ENCODE measurements at regions not wholly inside any gene's neighbourhood (a gene's known extent, or its start where the extent isn't known, plus 50 kb on each side); places are given as distances from the start of the nearest gene placed in this dataset.

DNA sequence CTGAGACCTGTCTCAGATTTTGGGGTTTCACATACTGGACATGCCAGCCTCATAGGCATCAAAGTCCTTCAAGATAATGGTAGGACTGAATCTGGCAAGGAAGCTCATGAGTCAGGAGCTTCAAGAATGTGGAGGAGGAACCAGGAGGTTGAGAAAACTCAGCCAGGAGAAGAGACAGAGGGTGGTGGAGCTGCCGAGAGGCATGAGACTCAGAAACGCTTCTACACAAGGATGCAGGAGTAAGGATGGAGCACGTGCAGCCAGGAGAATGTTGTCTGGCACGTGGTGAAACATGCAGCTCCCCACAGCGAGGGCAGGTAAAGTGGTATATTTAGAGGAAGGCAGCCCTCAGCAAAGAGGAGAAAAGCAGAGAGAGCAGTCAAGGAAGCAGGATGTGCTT lies 148.7 kb upstream of the ISX start:
- Histone ChIP-seq H3K9me3 (ENCODE audit: control insufficient read depth, low read depth, low read length) (no peaks in the 10 kb centered on the region), H2AFZ (ENCODE audit: control insufficient read depth, low read length) (no peak overlapping the region), H3K4me2 (ENCODE audit: control insufficient read depth, extremely low read depth, insufficient read depth, low read depth, low read length) (no peak overlapping the region), H3K9ac (ENCODE audit: control insufficient read depth, extremely low read depth, insufficient read depth, low read length) (no peak overlapping the region), H3K9me1 (ENCODE audit: control insufficient read depth, extremely low read depth, insufficient read depth, low read length) (no peaks in the 10 kb centered on the region), H3K4me1 (ENCODE audit: control insufficient read depth, extremely low read depth, insufficient read depth, low read length) (no peaks in the 10 kb centered on the region), H3K27me3 (ENCODE audit: control insufficient read depth, extremely low read depth, insufficient read depth, low read length) (no peaks in the 10 kb centered on the region), H4K20me1 (ENCODE audit: control insufficient read depth, extremely low read depth, insufficient read depth, low read length) (no peaks in the 10 kb centered on the region), H3K27ac (ENCODE audit: control insufficient read depth, insufficient read depth, low read length) (no peak overlapping the region), H3K36me3 (ENCODE audit: control insufficient read depth in 2 of 2, extremely low read depth in 1 of 2, insufficient read depth in 2 of 2, low read length in 2 of 2) (no peaks in the 10 kb centered on the region), H3K4me3 (ENCODE audit: control insufficient read depth in 2 of 3, extremely low read depth in 1 of 3, insufficient read depth in 2 of 3, low read depth in 1 of 3, low read length in 3 of 3) (no peak overlapping the region), H3K79me2 (ENCODE audit: control insufficient read depth, insufficient read depth, low read length) (no peaks in the 10 kb centered on the region)
- TF ChIP-seq, protein P1, sequence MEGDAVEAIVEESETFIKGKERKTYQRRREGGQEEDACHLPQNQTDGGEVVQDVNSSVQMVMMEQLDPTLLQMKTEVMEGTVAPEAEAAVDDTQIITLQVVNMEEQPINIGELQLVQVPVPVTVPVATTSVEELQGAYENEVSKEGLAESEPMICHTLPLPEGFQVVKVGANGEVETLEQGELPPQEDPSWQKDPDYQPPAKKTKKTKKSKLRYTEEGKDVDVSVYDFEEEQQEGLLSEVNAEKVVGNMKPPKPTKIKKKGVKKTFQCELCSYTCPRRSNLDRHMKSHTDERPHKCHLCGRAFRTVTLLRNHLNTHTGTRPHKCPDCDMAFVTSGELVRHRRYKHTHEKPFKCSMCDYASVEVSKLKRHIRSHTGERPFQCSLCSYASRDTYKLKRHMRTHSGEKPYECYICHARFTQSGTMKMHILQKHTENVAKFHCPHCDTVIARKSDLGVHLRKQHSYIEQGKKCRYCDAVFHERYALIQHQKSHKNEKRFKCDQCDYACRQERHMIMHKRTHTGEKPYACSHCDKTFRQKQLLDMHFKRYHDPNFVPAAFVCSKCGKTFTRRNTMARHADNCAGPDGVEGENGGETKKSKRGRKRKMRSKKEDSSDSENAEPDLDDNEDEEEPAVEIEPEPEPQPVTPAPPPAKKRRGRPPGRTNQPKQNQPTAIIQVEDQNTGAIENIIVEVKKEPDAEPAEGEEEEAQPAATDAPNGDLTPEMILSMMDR (optimal IDR thresholded peaks at IDR 0.05 in 1 of 3, IDR thresholded peaks at IDR 0.05 in 1 of 3, conservative IDR thresholded peaks at IDR 0.05 in 1 of 3; ENCODE audit: extremely low read depth in 1 of 3, insufficient read depth in 2 of 3, low read length in 3 of 3), result no peak
- TF ChIP-seq EZH2 (IDR thresholded peaks at IDR 0.05; ENCODE audit: low read length), result no peak
- FAIRE-seq (no peak), DNase-seq (ENCODE audit: low read depth, low spot score) (no peak)
- dilution Hi-C loops (cut with MboI; ENCODE audit: extremely low pct_ligation_motif_present, low sequenced_read_pairs), result no loop called here

DNA sequence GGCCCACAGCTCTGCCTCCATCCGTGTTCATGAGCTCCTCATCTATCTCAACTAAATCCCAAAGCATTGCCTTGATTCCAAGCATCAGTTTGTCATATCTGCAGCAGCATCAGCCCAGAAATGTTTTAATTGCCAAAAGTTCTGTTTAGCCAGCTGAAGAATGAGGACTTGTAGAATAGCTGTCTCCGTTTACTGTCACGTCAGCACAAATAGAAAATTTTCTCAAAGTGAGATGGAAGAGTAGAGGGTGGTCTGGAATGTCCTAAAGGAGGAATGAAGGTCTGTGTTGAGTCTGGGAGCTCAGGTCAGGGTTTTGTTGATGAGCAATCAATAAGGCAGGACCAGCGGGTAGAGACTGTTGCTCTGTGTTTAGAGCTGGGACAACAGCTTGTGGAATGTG lies 134.9 kb upstream of the ISX start:
- no peaks in the 10 kb centered on the region for H3K4me1 ChIP-seq (ENCODE audit: control insufficient read depth, extremely low read depth, insufficient read depth, low read length)
- H3K36me3 ChIP-seq (ENCODE audit: control insufficient read depth in 2 of 2, extremely low read depth in 1 of 2, insufficient read depth in 2 of 2, low read length in 2 of 2), result no peaks in the 10 kb centered on the region
- H3K4me3 ChIP-seq (ENCODE audit: control insufficient read depth in 2 of 3, extremely low read depth in 1 of 3, insufficient read depth in 2 of 3, low read depth in 1 of 3, low read length in 3 of 3), result no peak overlapping the region
- H3K27ac ChIP-seq (ENCODE audit: control insufficient read depth, insufficient read depth, low read length), result no peak overlapping the region
- no peak overlapping the region for H3K9ac ChIP-seq (ENCODE audit: control insufficient read depth, extremely low read depth, insufficient read depth, low read length)
- FAIRE-seq (no peak), DNase-seq (ENCODE audit: low read depth, low spot score) (no peak)
- dilution Hi-C loops (cut with MboI; ENCODE audit: extremely low pct_ligation_motif_present, low sequenced_read_pairs), result no loop called here
- no peaks in the 10 kb centered on the region for H3K27me3 ChIP-seq (ENCODE audit: control insufficient read depth, extremely low read depth, insufficient read depth, low read length)
- no peak overlapping the region for H2AFZ ChIP-seq (ENCODE audit: control insufficient read depth, low read length)
- no peaks in the 10 kb centered on the region for H3K9me3 ChIP-seq (ENCODE audit: control insufficient read depth, low read depth, low read length)
- H3K4me2 ChIP-seq (ENCODE audit: control insufficient read depth, extremely low read depth, insufficient read depth, low read depth, low read length), result no peak overlapping the region
- no peaks in the 10 kb centered on the region for H4K20me1 ChIP-seq (ENCODE audit: control insufficient read depth, extremely low read depth, insufficient read depth, low read length)
- no peaks in the 10 kb centered on the region for H3K9me1 ChIP-seq (ENCODE audit: control insufficient read depth, extremely low read depth, insufficient read depth, low read length)
- H3K79me2 ChIP-seq (ENCODE audit: control insufficient read depth, insufficient read depth, low read length), result no peaks in the 10 kb centered on the region
- no peak for TF ChIP-seq EZH2 (IDR thresholded peaks at IDR 0.05; ENCODE audit: low read length)
- TF ChIP-seq, protein P1 (optimal IDR thresholded peaks at IDR 0.05 in 1 of 3, IDR thresholded peaks at IDR 0.05 in 1 of 3, conservative IDR thresholded peaks at IDR 0.05 in 1 of 3; ENCODE audit: extremely low read depth in 1 of 3, insufficient read depth in 2 of 3, low read length in 3 of 3), result no peak

All from keratinocyte (primary cell).